HG03558 (cell line): ENCODE measurements at regions not wholly inside any gene's neighbourhood (a gene's known extent, or its start where the extent isn't known, plus 50 kb on each side); places are given as distances from the start of the nearest gene placed in this dataset.

Experiments
- ATAC-seq: cut with Tn5 transposase; IDR thresholded peaks from one replicate; pipeline ENCODE4 v1.9.1; 2021; ENCODE audit warnings: moderate number of reproducible peaks; ENCODE audit not compliant: unreplicated experiment; ENCODE audit errors: extremely low read depth

DNA sequence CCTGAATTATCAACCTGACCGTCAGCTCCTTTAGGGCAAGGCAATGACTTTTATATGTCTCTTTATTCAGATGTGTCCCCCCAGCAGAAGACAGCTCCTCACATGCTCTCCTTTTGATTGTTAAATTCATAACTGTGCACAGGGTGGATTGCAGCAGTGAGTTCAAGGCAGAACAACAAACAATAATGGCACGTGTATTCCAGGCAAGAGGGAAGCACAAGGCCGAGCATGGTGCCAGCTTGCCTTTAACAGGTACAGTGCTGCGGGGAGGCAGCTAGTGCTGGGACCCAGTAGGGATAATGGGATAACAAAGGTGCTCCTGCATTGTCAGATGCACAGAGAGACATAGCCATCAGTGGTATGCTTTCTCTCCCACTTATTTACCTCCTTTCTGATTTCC lies 248.4 kb downstream of the RHOU start:
- ATAC-seq, result no peak

DNA sequence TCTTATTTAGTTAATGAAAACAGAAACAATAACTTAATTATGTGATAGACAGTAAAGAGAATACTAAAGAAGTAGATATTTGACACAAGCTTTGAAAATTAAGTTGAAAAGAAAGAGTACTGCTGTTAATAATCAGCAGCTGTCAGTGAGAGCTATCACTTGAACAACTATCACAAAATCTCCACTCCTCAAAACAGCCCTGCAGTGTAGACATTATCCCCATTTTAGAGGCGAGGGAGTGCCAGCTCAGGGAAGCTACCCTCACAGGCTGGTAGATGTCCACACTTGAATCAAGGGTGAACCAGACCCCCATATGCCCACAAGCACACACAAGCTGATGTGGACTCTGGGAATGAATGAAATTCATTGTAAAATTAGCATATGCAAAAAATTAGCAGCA lies 248.8 kb downstream of the RHOU start:
- ATAC-seq, result no peak

DNA sequence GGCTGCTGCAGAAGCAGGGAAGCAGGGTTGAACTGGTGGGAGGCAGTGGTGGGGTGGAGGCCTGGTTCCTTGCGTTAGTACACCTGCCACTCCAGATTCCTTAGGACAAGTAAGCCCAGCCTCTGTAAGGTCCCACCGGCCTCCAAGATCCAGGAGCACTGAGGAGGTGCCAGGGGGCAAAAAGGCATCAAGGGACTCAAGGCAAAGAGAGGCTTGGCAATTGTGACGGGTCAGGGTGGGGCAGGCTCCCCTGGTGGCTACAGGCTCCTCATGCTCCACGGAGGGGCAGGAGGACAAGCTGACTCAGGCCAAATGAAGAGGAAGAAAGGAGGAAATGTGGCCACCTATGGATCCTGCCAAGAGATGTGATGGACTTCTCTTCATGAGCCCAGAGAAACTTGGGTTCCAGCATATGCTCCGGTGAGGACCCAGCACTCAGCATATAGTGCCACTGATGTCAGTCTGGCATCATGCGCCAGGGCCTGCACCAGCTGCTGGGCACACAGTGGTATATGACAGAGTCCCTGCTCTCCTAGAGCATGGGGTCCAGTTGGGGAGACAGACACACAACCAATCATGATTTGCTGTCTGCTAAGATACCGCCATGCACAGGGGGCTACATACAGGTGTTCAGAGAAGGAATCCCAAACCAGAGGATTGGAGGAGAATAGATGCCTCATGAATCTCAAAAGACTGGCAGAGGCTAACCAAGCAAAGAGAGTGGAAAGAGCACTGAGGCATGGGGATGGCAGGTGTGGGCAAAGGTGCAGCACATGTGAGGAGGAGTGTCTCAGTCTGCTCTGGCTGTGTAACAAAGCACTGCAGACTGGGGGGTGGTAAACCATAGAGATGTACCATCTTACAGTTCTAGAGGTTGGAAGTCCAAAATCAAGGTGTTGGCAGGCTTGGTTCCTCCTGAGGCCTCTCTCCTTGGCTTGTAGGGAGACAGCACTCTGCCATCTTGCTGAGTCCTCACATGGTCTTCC lies 249.7 kb downstream of the RHOU start:
- no peak for ATAC-seq

DNA sequence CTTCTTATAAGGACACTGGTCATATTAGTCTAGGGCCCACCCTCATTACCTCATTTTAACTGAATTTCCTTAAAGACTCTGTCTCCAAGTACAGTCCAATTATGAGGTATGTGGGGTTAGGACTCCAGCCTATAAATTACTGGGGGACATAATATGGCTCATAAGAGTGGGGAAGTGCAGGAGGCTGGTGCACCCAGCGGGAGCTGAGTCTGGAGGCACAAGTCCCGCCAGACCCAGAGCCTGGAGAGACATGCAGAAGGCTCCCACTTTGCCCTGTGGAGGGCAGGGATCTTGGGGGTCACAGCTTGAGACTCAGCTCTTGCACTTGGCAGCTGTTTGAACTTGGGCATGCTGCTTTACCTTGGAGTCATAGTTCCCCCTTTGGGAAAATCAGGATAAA lies 250.4 kb downstream of the RHOU start:
- no peak for ATAC-seq

DNA sequence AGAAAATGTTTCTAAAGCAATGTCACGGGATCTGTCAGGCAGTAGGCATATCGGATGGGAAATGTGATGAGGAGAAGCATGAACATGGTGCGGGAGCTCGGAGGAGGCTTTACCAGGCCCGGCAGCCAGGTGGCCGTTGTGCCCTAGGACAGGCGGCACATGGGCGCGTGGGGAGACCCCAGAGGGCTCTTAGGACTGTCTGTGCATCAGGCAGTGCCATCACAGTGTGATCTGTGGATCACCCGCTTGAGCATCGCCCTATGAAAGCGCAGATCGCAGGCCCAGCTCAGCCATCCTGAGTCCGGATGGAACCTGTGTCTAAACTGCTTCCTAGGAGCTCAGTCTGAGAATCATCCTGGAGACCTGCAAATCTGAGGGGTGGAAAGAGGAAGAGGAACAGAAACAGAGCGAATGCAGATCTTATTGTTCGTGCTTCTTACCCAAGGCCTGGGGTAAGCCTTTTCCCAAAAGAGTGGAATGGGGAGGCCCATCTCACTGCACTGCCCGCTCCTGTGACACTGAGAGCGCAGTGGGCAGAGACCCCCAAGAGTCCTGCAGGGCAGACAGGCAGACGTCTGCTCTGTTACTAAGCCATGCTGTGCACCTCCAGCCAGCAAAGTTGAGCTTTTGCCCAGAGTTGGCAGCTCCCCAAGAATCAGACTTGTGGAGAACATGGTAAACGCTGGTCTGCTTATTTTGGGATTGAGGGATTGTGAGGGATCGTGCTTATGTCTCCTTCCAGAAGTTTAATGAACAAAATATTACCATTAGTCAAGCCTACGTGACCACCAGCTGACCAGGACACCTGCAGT lies 251.0 kb downstream of the RHOU start:
- ATAC-seq, result no peak

DNA sequence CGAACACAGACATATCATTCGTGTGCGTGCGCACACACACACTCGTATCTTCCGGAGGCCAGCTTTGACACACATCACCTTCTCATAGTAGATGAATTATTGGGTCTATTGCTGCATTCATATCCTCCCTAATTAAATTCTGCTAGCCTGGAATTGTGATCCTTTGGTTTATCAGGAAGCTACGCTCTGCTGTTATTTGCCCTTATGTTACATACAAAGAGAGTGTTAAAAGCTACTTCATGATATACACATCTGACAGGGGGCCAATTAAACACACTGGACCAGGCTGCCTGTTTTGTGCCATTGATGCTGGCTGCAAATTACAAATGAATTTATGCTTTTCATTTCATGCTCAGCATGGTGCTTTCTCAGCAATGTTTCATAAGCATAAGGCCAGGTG lies 252.0 kb downstream of the RHOU start:
- ATAC-seq, result no peak

DNA sequence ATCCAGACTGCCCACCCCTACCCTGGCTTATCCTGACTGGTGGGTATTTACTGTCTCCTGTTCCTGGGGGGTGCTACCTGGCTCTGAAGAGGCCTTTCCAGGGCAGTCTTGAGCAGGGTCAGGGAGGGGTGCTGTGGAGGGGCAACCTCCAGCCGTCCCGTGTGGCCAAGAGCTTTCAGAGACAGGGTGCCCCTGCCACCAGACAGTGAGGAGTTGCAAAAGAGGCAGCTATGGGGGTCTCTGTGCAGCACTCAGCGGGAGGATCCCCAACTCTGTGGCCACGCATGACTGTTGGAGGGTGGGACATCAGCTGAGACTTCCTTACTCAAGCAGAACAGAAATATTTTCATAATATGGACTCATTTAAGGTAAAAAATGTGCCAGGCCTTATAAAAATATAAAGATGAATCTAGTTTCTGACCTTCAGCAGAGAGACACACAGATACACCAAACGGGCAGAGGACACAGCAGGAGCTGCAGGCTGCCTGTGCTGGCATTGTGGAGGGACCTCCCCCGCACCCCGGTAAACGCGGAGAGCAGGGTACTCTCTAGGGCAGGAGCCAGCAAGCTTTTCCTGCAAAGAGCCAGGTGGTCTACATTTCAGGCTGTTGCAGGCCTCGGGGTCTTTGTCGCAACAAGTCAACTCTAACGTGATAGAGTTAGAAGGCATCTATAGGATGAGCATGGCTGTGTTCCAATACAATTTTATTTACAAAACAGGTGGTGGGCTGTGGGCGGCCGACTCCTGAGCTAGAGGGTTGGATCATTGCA lies 252.6 kb downstream of the RHOU start:
- no peak for ATAC-seq

DNA sequence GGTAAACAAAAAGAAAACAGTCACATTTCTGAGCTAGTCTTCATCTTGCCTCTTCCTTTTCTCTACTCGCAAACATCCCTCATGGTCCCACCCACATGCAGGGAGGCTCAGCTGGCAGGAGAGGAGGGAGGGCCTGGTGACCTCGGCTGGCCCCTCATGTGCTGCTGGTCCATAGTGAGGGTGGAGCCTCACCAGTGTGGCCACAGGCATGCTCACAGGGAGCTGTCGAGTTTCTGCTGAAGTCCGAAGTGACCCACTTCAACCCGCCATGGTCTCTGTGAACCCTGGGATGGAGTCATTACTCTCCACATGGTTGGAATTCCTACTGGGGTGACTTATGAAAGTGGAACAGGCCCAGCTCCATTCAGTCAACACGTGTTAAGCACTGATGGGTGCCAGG lies 253.4 kb downstream of the RHOU start:
- ATAC-seq, result no peak

DNA sequence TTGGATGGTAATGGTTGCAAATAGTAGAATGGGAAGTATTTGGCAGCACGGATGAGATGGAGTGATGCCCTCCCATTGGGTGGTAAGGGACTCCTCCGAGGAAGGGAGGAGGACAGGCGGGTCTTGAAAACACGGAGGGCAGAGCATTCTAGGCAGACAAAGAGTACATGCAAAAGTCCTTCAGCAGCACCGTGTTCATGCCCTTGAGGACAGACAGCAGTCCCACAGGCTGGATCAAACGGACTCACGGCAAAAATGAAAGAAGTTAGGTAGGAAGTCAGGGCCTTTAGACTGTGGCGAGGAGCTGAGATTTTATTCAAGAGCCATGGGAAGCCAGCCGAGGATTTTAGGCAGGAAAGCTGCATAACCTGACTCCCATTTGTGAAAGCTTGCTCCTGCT lies 253.9 kb downstream of the RHOU start:
- ATAC-seq, result no peak

DNA sequence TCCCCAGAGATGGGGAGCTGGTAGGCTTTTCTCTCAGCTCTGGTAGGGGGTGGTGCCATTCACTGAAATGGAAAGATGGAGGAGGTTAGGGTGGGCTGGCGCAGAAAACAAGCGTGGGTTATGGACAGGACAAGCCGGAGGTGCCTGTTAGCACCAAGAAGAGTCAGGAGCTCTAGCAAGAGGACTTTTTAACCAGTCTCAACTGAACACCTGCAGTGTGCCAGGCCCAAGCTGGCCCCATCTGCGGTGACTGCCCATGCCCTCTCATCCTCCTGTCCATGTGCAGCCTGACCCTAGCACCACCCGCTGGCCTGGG lies 254.4 kb downstream of the RHOU start:
- ATAC-seq, result no peak

DNA sequence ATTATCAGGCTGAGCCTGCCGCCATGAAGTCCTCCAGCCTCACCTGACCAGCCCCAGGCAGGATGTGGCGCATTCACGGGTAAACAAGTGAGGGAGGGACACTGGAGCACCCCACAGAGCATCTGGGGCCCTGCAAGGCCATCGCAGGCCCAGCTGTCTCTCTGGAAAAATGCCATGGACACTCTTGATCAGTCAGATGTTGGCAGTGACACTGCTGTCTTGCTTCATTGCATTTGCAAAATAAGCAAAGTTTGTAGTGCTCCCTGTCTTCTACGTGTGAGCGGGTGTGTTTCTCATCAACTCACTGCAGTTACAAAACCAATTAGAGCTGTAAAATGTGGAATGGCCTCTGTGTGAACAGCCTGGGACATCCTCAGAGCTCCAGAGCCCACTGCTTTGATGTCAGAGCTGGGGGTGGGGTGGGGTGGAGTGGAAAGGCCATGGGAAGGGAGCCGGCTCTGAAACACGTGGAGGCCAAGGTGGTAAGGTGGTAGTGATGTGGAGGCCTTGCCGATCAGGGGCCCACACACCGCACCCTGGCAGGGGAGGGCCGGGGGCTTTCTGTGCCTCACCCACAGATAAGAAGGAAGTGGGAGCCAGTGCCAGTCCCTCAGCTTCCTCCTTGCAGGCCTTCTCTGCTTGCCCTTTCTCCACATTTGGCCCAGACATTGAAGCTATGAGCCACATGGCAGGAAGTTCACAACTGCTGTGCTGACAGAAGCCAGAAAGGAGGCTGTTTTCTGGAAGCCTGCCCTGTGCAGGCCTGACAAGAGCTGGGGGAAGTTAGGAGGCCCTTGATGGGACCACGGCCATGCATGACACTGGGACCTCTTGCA lies 254.9 kb downstream of the RHOU start:
- no peak for ATAC-seq

DNA sequence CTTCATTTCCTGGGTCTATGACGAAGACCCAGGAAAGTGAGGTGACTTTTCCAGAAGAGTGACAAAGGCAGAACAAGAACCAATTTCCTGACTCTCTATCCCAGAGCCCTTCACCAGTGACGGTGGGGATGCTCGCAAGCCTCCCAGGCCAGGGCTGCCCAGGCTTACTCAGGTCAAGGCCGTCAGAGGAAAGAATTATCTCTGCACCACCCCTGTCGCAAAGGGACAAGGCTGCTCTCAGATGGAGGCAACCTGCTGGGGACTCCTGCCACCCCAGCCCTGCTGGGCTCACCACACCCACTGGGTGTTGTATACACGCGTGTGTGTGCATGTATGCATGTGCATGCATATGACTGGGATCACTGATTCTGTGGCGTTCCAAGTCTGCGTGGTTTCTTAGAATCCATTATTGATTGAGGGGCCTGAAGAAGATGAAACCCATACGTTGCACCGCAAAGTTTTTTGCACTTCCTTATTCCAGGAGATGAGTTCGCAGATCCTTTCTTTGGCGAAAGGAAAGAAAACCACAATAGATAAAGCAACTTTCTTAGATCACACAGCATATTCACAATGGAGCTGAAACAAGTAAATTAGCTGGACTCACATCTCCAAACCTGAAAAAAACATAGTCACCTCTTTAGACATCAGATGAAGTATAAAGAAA lies 255.8 kb downstream of the RHOU start:
- no peak for ATAC-seq

DNA sequence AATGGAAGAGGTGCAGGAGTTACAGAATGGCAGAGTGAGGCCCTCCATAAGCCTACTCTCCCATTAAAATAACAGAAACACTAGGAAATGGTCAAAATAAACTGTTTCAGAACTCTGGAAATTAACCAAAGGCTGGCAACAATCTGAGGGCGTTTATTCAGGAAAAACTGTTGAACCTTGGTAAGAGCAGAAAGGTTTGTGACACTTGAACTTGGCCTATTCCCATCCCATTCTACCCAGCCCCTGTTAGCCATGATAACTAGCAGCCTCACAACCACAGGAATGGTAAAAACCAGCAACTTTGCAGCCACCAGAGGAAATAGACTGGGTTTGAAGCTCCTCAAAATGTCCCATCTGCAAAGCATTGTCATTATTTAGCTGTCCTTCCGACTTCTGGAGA lies 256.8 kb downstream of the RHOU start:
- no peak for ATAC-seq

DNA sequence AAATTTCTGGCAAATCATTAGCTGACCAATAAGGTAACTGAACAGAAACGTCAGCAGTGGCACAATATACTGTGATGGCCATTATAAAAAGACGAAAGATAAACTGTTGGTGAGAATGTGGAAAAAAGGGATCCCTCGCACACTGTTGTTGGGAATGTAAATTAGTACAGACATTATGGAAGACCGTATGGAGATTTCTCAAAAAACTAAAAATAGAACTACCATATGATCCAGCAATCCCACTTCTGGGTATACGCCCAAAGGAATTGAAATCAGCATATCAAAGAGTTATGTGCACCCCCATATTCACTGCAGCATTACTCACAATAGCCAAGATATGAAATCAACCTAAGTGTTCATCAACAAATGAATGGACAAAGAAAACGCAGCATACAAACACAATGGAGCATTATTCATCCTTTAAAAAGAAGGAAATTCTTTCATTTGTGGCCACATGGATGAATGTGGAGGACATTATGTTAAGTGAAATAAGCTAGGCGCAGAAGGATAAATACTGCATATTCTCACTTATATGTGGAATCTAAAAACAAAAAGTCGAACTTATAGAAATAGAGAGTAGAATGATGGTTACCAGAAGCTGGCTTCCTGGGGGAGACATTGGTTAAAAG lies 257.7 kb downstream of the RHOU start:
- ATAC-seq, result no peak

DNA sequence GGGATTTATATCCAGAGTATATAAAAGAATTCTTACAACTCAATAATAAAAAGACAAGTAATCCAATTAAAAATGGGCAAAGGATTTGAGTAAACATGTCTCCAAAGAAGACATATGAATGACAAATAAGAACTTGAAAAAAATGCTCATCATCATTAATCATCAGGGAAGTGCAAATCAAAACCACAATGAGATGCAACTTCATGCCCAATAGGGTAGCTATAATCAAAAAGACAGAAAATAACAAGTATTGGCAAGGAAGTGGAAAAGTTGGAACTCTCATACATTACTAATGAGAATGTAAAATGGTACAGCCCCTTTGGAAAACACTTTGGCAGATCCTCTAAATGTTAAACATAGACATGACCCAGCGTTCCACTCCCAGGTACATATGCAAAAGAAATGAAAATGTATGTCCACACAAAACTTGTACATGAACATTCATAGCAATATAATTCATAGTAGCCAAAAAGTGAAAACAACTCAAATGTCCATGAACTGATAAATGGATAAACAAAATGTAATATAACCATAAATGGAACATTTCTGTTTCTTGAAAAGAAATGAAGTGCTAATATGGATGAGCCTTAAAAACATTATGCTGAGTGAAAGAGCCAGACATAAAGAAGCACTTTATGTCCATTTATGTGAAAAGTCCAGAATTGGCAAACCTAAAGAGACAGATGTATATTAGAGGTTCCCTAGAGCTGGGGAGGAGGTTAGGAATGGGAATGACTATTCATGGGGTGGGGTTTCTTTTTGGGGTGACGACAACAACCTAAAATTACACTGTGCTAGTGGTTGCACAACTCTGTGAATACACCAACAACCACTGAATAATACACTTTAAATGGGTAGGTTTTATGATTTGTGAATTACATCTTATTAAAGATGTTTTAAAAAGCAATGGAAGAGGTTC lies 259.7 kb downstream of the RHOU start:
- ATAC-seq, result no peak

DNA sequence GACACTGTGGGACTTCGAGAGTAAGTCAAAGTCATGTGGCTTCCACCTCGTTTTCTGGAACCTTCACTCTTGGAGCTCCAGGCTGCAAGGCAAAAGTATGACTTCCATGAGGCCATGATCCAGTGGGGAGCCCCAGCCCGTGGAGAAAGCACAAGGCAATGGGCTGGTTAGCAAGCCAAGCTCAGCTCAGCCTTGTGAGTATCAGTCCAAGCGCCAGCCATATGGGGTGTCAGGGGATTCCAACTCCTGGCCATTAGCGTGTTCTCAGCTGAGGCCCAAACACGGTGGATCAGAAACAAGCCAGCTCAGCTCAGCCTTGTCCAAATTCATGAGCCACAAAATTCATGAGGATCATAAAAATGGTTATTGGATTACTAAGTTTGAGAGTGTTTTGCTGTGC lies 261.0 kb downstream of the RHOU start:
- ATAC-seq, result no peak

DNA sequence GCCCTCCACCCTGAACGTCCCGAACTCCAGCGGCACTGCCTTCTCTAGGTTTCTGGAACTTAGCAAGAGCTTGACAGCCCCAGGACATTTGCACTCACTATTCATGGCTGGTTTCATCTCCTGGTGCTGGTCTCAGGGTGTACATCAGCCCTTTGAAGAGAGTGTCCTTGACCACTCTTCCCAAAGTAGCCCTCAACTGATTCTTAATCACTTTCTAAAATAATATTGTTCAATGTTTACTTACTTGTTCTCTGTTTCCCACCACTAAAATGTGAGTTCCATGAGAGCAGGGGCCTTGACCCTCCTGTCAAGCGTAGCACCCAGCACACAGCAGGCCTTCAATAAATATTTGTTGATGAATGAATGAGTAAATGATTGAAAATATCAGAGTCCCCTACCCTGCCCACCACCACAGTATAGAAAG lies 262.5 kb downstream of the RHOU start:
- ATAC-seq, result no peak

DNA sequence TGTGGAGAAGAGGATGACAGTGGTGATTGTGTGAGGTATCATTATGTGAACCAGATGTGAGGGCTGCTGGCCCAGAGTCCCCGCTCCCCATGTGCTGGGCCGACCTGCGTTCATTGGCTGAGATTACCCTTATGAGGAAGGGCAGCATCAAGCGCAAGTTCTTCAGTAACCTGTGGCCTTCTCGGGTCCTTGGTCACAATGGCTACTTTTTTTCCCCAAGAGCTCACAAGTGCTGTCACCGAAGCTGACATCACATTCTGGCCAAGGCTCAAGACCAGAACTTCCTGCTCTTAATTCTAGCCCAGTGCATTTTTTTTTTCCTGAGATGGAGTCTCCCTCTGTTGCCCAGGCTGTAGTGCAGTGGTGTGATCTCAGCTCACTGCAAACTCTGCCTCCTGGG lies 262.9 kb downstream of the RHOU start:
- ATAC-seq, result no peak
